Thoracic aorta (tissue), 2 donors: ENCODE measurements at regions not wholly inside any gene's neighbourhood (a gene's known extent, or its start where the extent isn't known, plus 50 kb on each side); places are given as distances from the start of the nearest gene placed in this dataset.
"Not testable (repeated sequence)": the region's sequence is repeated elsewhere in the genome, so short reads cannot be mapped to it uniquely, and the experiment has no call there.

Source experiments
- ATAC-seq: fragments of 150-250 bp; one replicate; pipeline ENCODE4 v1.8.0; 2017; ENCODE audit warnings: low read depth; ENCODE audit not compliant: insufficient number of reproducible peaks, low FRiP score
- DNase-seq: peaks from one replicate; pipeline ENCODE4 v3.0.0-alpha.2; 2020; ENCODE audit warnings: low spot score
- H3K27ac ChIP-seq, 2 donors: fragments of 200-600 bp; sonication (generic); 1 replicate in 1 of 2; 2 replicates in 1 of 2; pipeline ENCODE4 v1.5.1; 2016; ENCODE audit warnings: mild to moderate bottlenecking in 2 of 2, moderate library complexity in 2 of 2
- H3K27me3 ChIP-seq: fragments of 200-600 bp; sonication (generic); replicated peaks from 2 replicates; pipeline ENCODE4 v1.6.0; 2016; ENCODE audit warnings: mild to moderate bottlenecking; ENCODE audit not compliant: insufficient read depth
- H3K36me3 ChIP-seq: fragments of 200-600 bp; sonication (generic); one replicate; pipeline ENCODE4 v1.5.1; 2016
- H3K4me1 ChIP-seq, 2 donors: fragments of 200-600 bp; sonication (generic); 1 replicate in 1 of 2; 2 replicates in 1 of 2; pipeline versions ENCODE4 v1.5.1 to v1.6.0; 2016; ENCODE audit warnings: low read depth in 2 of 2, mild to moderate bottlenecking in 1 of 2; ENCODE audit not compliant: control insufficient read depth in 1 of 2
- H3K4me3 ChIP-seq: fragments of 200-600 bp; sonication (generic); 2 replicates; pipeline ENCODE4 v1.5.1; 2016; ENCODE audit warnings: mild to moderate bottlenecking
- H3K9me3 ChIP-seq: fragments of 200-600 bp; sonication (generic); 2 replicates; pipeline ENCODE4 v1.5.1; 2016
- CTCF ChIP-seq: fragments of 200-600 bp; sonication (generic); IDR thresholded peaks from one replicate; pipeline ENCODE4 v1.5.1; 2019; ENCODE audit warnings: antibody characterized with exemption

- H3K4me3 ChIP-seq: peak overlapping the region; percentile 51
These were observed 461.0 kb upstream of the NFIA start for GRCh38 chr1:60621368-60621851.

GRCh38 chr1:60620087-60620486 lies 462.3 kb upstream of the NFIA start:
- Histone ChIP-seq H3K4me3 (no peak overlapping the region), H3K27me3 (no peaks in the 10 kb centered on the region), H3K27ac (peak overlapping the region; percentile 71 to 76), H3K4me1 (peaks cover 21 to 34% of the 10 kb centered on the region in 2 donors), H3K36me3 (no peaks in the 10 kb centered on the region), H3K9me3 (no peaks in the 10 kb centered on the region)
- DNase-seq (no peak), ATAC-seq (no peak)
- no peak for TF ChIP-seq CTCF

More at GRCh38 chr1:60621368-60621851, 461.0 kb upstream of the NFIA start:
- TF ChIP-seq CTCF: no peak
- no peak for DNase-seq
- no peaks in the 10 kb centered on the region for H3K9me3 ChIP-seq
- no peaks in the 10 kb centered on the region for H3K36me3 ChIP-seq
- H3K27me3 ChIP-seq: no peaks in the 10 kb centered on the region
- H3K4me1 ChIP-seq: peaks cover 21 to 34% of the 10 kb centered on the region in 2 donors
- ATAC-seq: no peak
- peak overlapping the region in 1 of 2 donors; percentile 76 for H3K27ac ChIP-seq

GRCh38 chr1:60619581-60619980 lies 462.8 kb upstream of the NFIA start:
- TF ChIP-seq CTCF: no peak

GRCh38 chr1:60615666-60616065 lies 466.7 kb upstream of the NFIA start:
- H3K4me3 ChIP-seq: no peak overlapping the region
- H3K27ac ChIP-seq: no peak overlapping the region
- H3K36me3 ChIP-seq: no peaks in the 10 kb centered on the region
- no peak for DNase-seq
- TF ChIP-seq CTCF: no peak
- peaks cover 11 to 26% of the 10 kb centered on the region in 2 donors for H3K4me1 ChIP-seq
- no peaks in the 10 kb centered on the region for H3K27me3 ChIP-seq
- no peaks in the 10 kb centered on the region for H3K9me3 ChIP-seq
- no peak for ATAC-seq

More at GRCh38 chr1:60619581-60619980, 462.8 kb upstream of the NFIA start:
- H3K4me3 ChIP-seq: no peak overlapping the region
- ATAC-seq (no peak), DNase-seq (no peak)
- H3K4me1 ChIP-seq: peaks cover 21 to 34% of the 10 kb centered on the region in 2 donors
- H3K27ac ChIP-seq: peak overlapping the region; percentile 71 to 76
- no peaks in the 10 kb centered on the region for H3K9me3 ChIP-seq
- H3K27me3 ChIP-seq: no peaks in the 10 kb centered on the region
- H3K36me3 ChIP-seq: no peaks in the 10 kb centered on the region

GRCh38 chr1:60612790-60613189 lies 469.6 kb upstream of the NFIA start:
- Histone ChIP-seq H3K36me3 (no peaks in the 10 kb centered on the region), H3K27ac (peak overlapping the region in 1 of 2 donors; percentile 11), H3K4me1 (peaks cover 3 to 11% of the 10 kb centered on the region in 2 donors), H3K4me3 (no peak overlapping the region), H3K9me3 (no peaks in the 10 kb centered on the region), H3K27me3 (no peaks in the 10 kb centered on the region)
- ATAC-seq (no peak), DNase-seq (no peak)
- no peak for TF ChIP-seq CTCF

- not testable (repeated sequence) for DNase-seq, H3K4me3 ChIP-seq, H3K9me3 ChIP-seq, H3K27ac ChIP-seq, H3K36me3 ChIP-seq, ATAC-seq, H3K4me1 ChIP-seq, H3K27me3 ChIP-seq
These were observed 475.4 kb upstream of the NFIA start for GRCh38 chr1:60606921-60607320.
